Neural progenitor cell (in vitro differentiated cells): ENCODE measurements at regions not wholly inside any gene's neighbourhood (a gene's known extent, or its start where the extent isn't known, plus 50 kb on each side); places are given as distances from the start of the nearest gene placed in this dataset.

Experiments used
- DNase-seq: peaks from one replicate; pipeline ENCODE4 v3.0.0-alpha.2; 2016; ENCODE audit warnings: low spot score
- H2AFZ ChIP-seq: fragments of 200-600 bp; sonication (generic); replicated peaks from 2 replicates; pipeline ENCODE4 v1.6.1; 2016; ENCODE audit warnings: antibody characterized with exemption
- H3F3A ChIP-seq: fragments of 200-600 bp; sonication (generic); 2 replicates; pipeline ENCODE4 v1.6.1; 2016; ENCODE audit warnings: antibody characterized with exemption, low read depth
- H3K27ac ChIP-seq: fragments of 200-600 bp; sonication (generic); 2 replicates; pipeline ENCODE4 v1.5.1; 2016; ENCODE audit warnings: mild to moderate bottlenecking
- H3K27me3 ChIP-seq: fragments of 200-600 bp; sonication (generic); 2 replicates; pipeline ENCODE4 v1.6.1; 2016; ENCODE audit warnings: mild to moderate bottlenecking, moderate library complexity
- H3K36me3 ChIP-seq: fragments of 200-600 bp; sonication (generic); 2 replicates; pipeline ENCODE4 v1.5.1; 2016
- H3K4me1 ChIP-seq: fragments of 200-600 bp; sonication (generic); 2 replicates; pipeline ENCODE4 v1.6.1; 2016; ENCODE audit warnings: mixed run types
- H3K4me2 ChIP-seq: fragments of 200-600 bp; sonication (generic); 2 replicates; pipeline ENCODE4 v1.6.1; 2016
- H3K4me3 ChIP-seq: fragments of 200-600 bp; sonication (generic); 2 replicates; pipeline ENCODE4 v1.5.1; 2016
- H3K79me2 ChIP-seq: fragments of 200-600 bp; sonication (generic); 2 replicates; pipeline ENCODE4 v1.6.1; 2016; ENCODE audit warnings: low read depth
- H3K9ac ChIP-seq: fragments of 200-600 bp; sonication (generic); 2 replicates; pipeline ENCODE4 v1.6.1; 2016
- H3K9me3 ChIP-seq: fragments of 200-600 bp; sonication (generic); 2 replicates; pipeline ENCODE4 v1.5.1; 2016; ENCODE audit warnings: low read depth
- H4K20me1 ChIP-seq: fragments of 200-600 bp; sonication (generic); 2 replicates; pipeline ENCODE4 v1.6.1; 2016; ENCODE audit warnings: low read depth
- H3K27ac Mint-ChIP-seq: 3 replicates; pipeline ENCODE4 v1.8.0; 2021; ENCODE audit warnings: mixed read lengths
- H3K27me3 Mint-ChIP-seq: 2 replicates; pipeline ENCODE4 v1.8.0; 2022; ENCODE audit warnings: low read depth, mild to moderate bottlenecking, inconsistent platforms, moderate library complexity, mixed read lengths; ENCODE audit not compliant: insufficient read depth
- H3K36me3 Mint-ChIP-seq: 3 replicates; pipeline ENCODE4 v1.8.0; 2021; ENCODE audit warnings: mixed read lengths
- H3K4me1 Mint-ChIP-seq: 3 replicates; pipeline ENCODE4 v1.8.0; 2021; ENCODE audit warnings: mixed read lengths
- H3K4me3 Mint-ChIP-seq: 3 replicates; pipeline ENCODE4 v1.8.0; 2021; ENCODE audit warnings: mild to moderate bottlenecking, moderate library complexity, mixed read lengths
- H3K9me3 Mint-ChIP-seq: 3 replicates; pipeline ENCODE4 v1.8.0; 2020; ENCODE audit warnings: mixed read lengths
- EZH2 ChIP-seq: fragments of 200-600 bp; sonication (generic); IDR thresholded peaks from 2 replicates; pipeline ENCODE4 v1.6.1; 2017; ENCODE audit warnings: antibody characterized with exemption, mild to moderate bottlenecking, moderate library complexity
- EZH2phosphoT487 ChIP-seq: fragments of 200-600 bp; sonication (generic); IDR thresholded peaks from 2 replicates; pipeline ENCODE4 v1.6.1; 2017; ENCODE audit warnings: antibody characterized with exemption
- TF ChIP-seq, protein P1 (sequence below): fragments of 200-600 bp; sonication (generic); IDR thresholded peaks from 2 replicates; pipeline ENCODE4 v1.5.1; 2017; ENCODE audit warnings: antibody characterized with exemption, mild to moderate bottlenecking

DNA sequence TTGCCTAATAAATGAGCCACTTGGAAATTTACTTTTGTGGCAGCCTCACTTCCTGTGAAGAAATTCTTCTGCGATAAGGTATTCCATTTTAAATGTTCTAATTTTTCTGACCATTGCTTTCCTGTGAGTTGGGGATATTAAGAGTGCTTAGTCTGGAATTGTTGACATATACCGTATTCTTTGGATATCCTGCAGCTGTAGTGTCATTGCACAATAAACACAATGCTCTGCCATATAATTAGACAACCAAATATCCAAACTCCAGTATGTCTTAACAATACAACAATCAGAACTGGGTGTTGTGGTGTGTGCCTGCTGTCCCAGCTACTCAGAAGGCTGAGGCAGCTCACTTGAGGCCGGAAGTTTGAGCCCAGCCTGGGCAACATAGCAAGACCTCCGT lies 99.4 kb downstream of the LUZP4 start:
- Mint-ChIP-seq H3K4me1 (peaks cover 11% of the 10 kb centered on the region), H3K27ac (no peak overlapping the region), H3K9me3 (no peaks in the 10 kb centered on the region), H3K27me3 (peaks cover 5% of the 10 kb centered on the region), H3K36me3 (no peaks in the 10 kb centered on the region), H3K4me3 (no peak overlapping the region)
- Histone ChIP-seq H3K79me2 (no peaks in the 10 kb centered on the region), H3K27me3 (no peaks in the 10 kb centered on the region), H3K36me3 (no peaks in the 10 kb centered on the region), H3K9ac (no peak overlapping the region), H3K4me3 (no peak overlapping the region), H3K27ac (no peak overlapping the region), H3F3A (no peaks in the 10 kb centered on the region), H4K20me1 (no peaks in the 10 kb centered on the region), H3K4me1 (peaks cover 10% of the 10 kb centered on the region), H3K4me2 (no peak overlapping the region), H3K9me3 (no peaks in the 10 kb centered on the region), H2AFZ (no peak overlapping the region)
- TF ChIP-seq, protein P1, sequence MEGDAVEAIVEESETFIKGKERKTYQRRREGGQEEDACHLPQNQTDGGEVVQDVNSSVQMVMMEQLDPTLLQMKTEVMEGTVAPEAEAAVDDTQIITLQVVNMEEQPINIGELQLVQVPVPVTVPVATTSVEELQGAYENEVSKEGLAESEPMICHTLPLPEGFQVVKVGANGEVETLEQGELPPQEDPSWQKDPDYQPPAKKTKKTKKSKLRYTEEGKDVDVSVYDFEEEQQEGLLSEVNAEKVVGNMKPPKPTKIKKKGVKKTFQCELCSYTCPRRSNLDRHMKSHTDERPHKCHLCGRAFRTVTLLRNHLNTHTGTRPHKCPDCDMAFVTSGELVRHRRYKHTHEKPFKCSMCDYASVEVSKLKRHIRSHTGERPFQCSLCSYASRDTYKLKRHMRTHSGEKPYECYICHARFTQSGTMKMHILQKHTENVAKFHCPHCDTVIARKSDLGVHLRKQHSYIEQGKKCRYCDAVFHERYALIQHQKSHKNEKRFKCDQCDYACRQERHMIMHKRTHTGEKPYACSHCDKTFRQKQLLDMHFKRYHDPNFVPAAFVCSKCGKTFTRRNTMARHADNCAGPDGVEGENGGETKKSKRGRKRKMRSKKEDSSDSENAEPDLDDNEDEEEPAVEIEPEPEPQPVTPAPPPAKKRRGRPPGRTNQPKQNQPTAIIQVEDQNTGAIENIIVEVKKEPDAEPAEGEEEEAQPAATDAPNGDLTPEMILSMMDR: no peak
- DNase-seq: no peak

DNA sequence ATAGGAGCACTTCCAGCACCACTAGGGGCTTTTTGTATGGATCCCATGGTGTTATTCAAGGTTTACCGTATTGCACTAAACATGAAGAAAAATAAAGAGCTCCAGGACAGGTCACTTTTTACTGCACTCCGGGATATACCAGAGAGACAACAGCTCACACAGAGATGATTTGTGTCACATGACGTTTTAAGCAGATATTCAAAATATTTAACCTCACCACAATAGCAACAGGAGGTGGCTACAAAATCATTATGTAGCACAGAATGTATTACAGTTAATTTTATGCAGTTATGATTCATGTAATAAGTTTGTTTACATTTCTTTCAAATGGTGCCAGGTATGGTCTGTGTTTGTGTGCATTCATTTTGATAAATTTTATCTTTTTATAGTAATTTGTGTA lies 100.6 kb downstream of the LUZP4 start:
- H4K20me1 ChIP-seq: no peaks in the 10 kb centered on the region
- H3K27me3 ChIP-seq: no peaks in the 10 kb centered on the region
- no peak for DNase-seq
- no peak overlapping the region for H3K9ac ChIP-seq
- peaks cover 13% of the 10 kb centered on the region for H3K4me1 Mint-ChIP-seq
- H3F3A ChIP-seq: peaks cover 5% of the 10 kb centered on the region
- no peaks in the 10 kb centered on the region for H3K36me3 ChIP-seq
- no peaks in the 10 kb centered on the region for H3K79me2 ChIP-seq
- H3K4me2 ChIP-seq: no peak overlapping the region
- H3K36me3 Mint-ChIP-seq: no peaks in the 10 kb centered on the region
- no peak overlapping the region for H2AFZ ChIP-seq
- H3K9me3 ChIP-seq: no peaks in the 10 kb centered on the region
- no peak for TF ChIP-seq EZH2phosphoT487
- no peaks in the 10 kb centered on the region for H3K9me3 Mint-ChIP-seq
- peaks cover 12% of the 10 kb centered on the region for H3K4me1 ChIP-seq
- H3K27ac Mint-ChIP-seq: no peak overlapping the region
- no peak overlapping the region for H3K4me3 ChIP-seq
- peaks cover 5% of the 10 kb centered on the region for H3K27me3 Mint-ChIP-seq
- H3K27ac ChIP-seq: no peak overlapping the region
- H3K4me3 Mint-ChIP-seq: no peak overlapping the region

GRCh38 chrX:115392031-115392430 lies 102.5 kb downstream of the LUZP4 start:
- peaks cover 5% of the 10 kb centered on the region for H3F3A ChIP-seq
- peaks cover 8% of the 10 kb centered on the region for H3K4me1 Mint-ChIP-seq
- no peak overlapping the region for H3K4me3 Mint-ChIP-seq
- H3K9ac ChIP-seq: no peak overlapping the region
- no peaks in the 10 kb centered on the region for H3K36me3 ChIP-seq
- no peak overlapping the region for H3K27ac Mint-ChIP-seq
- H2AFZ ChIP-seq: no peak overlapping the region
- peaks cover 12% of the 10 kb centered on the region for H3K4me1 ChIP-seq
- H3K79me2 ChIP-seq: no peaks in the 10 kb centered on the region
- H4K20me1 ChIP-seq: no peaks in the 10 kb centered on the region
- peaks cover 2% of the 10 kb centered on the region for H3K27me3 Mint-ChIP-seq
- no peak overlapping the region for H3K4me2 ChIP-seq
- no peaks in the 10 kb centered on the region for H3K9me3 ChIP-seq
- H3K4me3 ChIP-seq: no peak overlapping the region
- no peaks in the 10 kb centered on the region for H3K27me3 ChIP-seq
- DNase-seq: no peak
- H3K9me3 Mint-ChIP-seq: no peaks in the 10 kb centered on the region
- TF ChIP-seq EZH2 (no peak), EZH2phosphoT487 (no peak)
- TF ChIP-seq, protein P1: no peak
- H3K36me3 Mint-ChIP-seq: no peaks in the 10 kb centered on the region
- H3K27ac ChIP-seq: no peak overlapping the region

DNA sequence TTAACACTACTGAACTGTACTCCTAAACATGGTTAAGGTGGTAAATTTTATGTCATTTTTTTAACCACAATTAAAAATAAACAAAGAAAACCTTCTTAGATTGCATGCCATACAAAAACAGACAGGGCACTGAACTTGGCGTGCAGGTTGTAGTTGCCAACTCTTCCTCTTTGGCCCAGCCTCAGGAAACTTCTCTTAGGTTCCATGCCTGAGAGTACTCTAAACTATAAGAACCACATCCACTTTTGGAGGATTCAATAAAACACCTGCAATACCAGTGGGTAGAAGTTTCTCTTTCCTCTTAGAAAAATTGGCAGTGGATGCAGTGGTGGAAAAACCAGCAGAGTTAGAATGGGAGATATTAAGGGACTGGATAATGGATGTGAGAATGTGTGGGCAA lies 103.4 kb downstream of the LUZP4 start:
- TF ChIP-seq EZH2 (no peak), EZH2phosphoT487 (no peak)
- TF ChIP-seq, protein P1: no peak
- Mint-ChIP-seq H3K27ac (no peak overlapping the region), H3K27me3 (peaks cover 2% of the 10 kb centered on the region)

More for the DNA sequence above, 103.4 kb downstream of the LUZP4 start:
- Histone ChIP-seq H3K9ac (no peak overlapping the region), H4K20me1 (no peaks in the 10 kb centered on the region), H3K4me1 (peaks cover 7% of the 10 kb centered on the region), H3K27ac (no peak overlapping the region), H3K27me3 (no peaks in the 10 kb centered on the region), H3K9me3 (no peaks in the 10 kb centered on the region), H2AFZ (no peak overlapping the region), H3K79me2 (no peaks in the 10 kb centered on the region), H3K4me3 (no peak overlapping the region), H3K4me2 (no peak overlapping the region), H3K36me3 (no peaks in the 10 kb centered on the region), H3F3A (peaks cover 5% of the 10 kb centered on the region)
- Mint-ChIP-seq H3K4me1 (peaks cover 10% of the 10 kb centered on the region), H3K4me3 (no peak overlapping the region), H3K36me3 (no peaks in the 10 kb centered on the region), H3K9me3 (no peaks in the 10 kb centered on the region)
- no peak for DNase-seq
